Epithelial cell of esophagus (primary cell): ENCODE measurements at regions not wholly inside any gene's neighbourhood (a gene's known extent, or its start where the extent isn't known, plus 50 kb on each side); places are given as distances from the start of the nearest gene placed in this dataset.
"Not testable (repeated sequence)": the region's sequence is repeated elsewhere in the genome, so short reads cannot be mapped to it uniquely, and the experiment has no call there.

Experiments used
- DNase-seq: peaks from one replicate; pipeline ENCODE4 v3.0.0; 2010; ENCODE audit warnings: low read depth
- H3K4me3 ChIP-seq: 2 replicates; pipeline ENCODE4 v1.5.1; 2011; ENCODE audit warnings: mild to moderate bottlenecking, low read length, control low read depth
- TF ChIP-seq, protein P1 (sequence below): IDR thresholded peaks from 2 replicates; pipeline ENCODE4 v1.5.1; 2011; ENCODE audit warnings: low read depth, mild to moderate bottlenecking, low read length, control low read depth, inconsistent platforms; ENCODE audit not compliant: insufficient read depth; ENCODE audit errors: missing control alignments

GRCh38 chr3:43817825-43818224, 127.1 kb downstream of the ABHD5 start:
- peak; percentile 79 for DNase-seq
- TF ChIP-seq, protein P1, sequence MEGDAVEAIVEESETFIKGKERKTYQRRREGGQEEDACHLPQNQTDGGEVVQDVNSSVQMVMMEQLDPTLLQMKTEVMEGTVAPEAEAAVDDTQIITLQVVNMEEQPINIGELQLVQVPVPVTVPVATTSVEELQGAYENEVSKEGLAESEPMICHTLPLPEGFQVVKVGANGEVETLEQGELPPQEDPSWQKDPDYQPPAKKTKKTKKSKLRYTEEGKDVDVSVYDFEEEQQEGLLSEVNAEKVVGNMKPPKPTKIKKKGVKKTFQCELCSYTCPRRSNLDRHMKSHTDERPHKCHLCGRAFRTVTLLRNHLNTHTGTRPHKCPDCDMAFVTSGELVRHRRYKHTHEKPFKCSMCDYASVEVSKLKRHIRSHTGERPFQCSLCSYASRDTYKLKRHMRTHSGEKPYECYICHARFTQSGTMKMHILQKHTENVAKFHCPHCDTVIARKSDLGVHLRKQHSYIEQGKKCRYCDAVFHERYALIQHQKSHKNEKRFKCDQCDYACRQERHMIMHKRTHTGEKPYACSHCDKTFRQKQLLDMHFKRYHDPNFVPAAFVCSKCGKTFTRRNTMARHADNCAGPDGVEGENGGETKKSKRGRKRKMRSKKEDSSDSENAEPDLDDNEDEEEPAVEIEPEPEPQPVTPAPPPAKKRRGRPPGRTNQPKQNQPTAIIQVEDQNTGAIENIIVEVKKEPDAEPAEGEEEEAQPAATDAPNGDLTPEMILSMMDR: no peak
- H3K4me3 ChIP-seq: no peak overlapping the region

- DNase-seq: no peak
Measured at GRCh38 chr3:43818229-43818628, 127.5 kb downstream of the ABHD5 start.

GRCh38 chr3:43838009-43838758, 147.4 kb downstream of the ABHD5 start:
- TF ChIP-seq, protein P1: no peak

More at GRCh38 chr3:43818229-43818628, 127.5 kb downstream of the ABHD5 start:
- TF ChIP-seq, protein P1: no peak
- H3K4me3 ChIP-seq: no peak overlapping the region

DNA sequence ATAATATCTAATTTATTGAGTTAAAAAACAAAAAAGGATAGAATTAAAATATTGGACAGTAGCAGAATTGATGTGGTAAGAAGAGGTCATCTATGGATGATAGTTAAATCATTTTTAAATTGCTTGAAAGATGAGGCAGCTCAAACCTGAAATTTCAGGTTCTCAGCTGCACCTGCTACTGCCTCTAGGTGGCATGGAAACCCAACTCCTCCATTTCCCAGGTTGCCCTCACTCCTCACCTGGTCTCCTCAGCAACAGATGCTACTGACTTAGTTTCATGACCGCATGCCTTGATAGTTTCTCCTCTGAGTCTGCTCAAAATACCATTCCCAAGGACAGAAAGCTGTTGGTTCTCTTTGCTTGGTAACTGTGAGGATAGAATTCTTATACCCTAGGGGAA, 148.1 kb downstream of the ABHD5 start:
- TF ChIP-seq, protein P1: peak; percentile 46
- no peak overlapping the region for H3K4me3 ChIP-seq
- peak; percentile 44 for DNase-seq

More at GRCh38 chr3:43838009-43838758, 147.4 kb downstream of the ABHD5 start:
- H3K4me3 ChIP-seq: no peak overlapping the region
- no peak for DNase-seq

GRCh38 chr3:43843386-43843785, 152.6 kb downstream of the ABHD5 start:
- no peak overlapping the region for H3K4me3 ChIP-seq
- TF ChIP-seq, protein P1: no peak
- no peak for DNase-seq

GRCh38 chr3:43844757-43845156, 154.0 kb downstream of the ABHD5 start:
- TF ChIP-seq, protein P1: no peak
- DNase-seq: no peak
- no peak overlapping the region for H3K4me3 ChIP-seq

GRCh38 chr3:43845553-43845952, 154.8 kb downstream of the ABHD5 start:
- not testable (repeated sequence) for DNase-seq, H3K4me3 ChIP-seq
